Heart right ventricle (tissue), 16 donors: ENCODE measurements at regions not wholly inside any gene's neighbourhood (a gene's known extent, or its start where the extent isn't known, plus 50 kb on each side); places are given as distances from the start of the nearest gene placed in this dataset.

ENCODE experiments used
- ATAC-seq, 8 donors: fragments of 200-7000 bp; cut with Tn5 transposase; one replicate each; pipeline ENCODE4 v1.9.1; 2020; ENCODE audit warnings: mild to moderate bottlenecking in 8 of 8, moderate library complexity in 8 of 8, moderate number of reproducible peaks in 1 of 8
- DNase-seq, 2 donors: peaks; one replicate each; pipeline ENCODE4 v3.0.0-alpha.2; 2020
- H3K27ac ChIP-seq, 10 donors: fragments of 200-600 bp; sonication (generic) in 2 of 10; one replicate each; pipeline versions ENCODE4 v1.5.0 to v1.8.0; 2020 to 2022; ENCODE audit warnings: mild to moderate bottlenecking in 3 of 10
- H3K27me3 ChIP-seq, 7 donors: fragments of 200-600 bp; one replicate each; pipeline ENCODE4 v1.8.0; 2021 to 2022; ENCODE audit warnings: mild to moderate bottlenecking in 2 of 7
- H3K36me3 ChIP-seq, 9 donors: fragments of 200-600 bp; sonication (generic) in 1 of 9; one replicate each; pipeline versions ENCODE4 v1.5.0 to v1.8.0; 2020 to 2022; ENCODE audit warnings: mild to moderate bottlenecking in 2 of 9
- H3K4me1 ChIP-seq, 9 donors: fragments of 200-600 bp; sonication (generic) in 1 of 9; one replicate each; pipeline versions ENCODE4 v1.5.0 to v1.8.0; 2020 to 2022; ENCODE audit warnings: mild to moderate bottlenecking in 4 of 9
- H3K4me3 ChIP-seq, 10 donors: fragments of 200-600 bp; sonication (generic) in 2 of 10; one replicate each; pipeline versions ENCODE4 v1.5.0 to v1.8.0; 2020 to 2022; ENCODE audit warnings: mild to moderate bottlenecking in 7 of 10, moderate library complexity in 2 of 10
- H3K9me3 ChIP-seq, 11 donors: fragments of 200-600 bp in 10 of 11; sonication (generic) in 2 of 11; one replicate each; pipeline versions ENCODE4 v1.5.0 to v1.8.0; 2013 to 2022; ENCODE audit warnings: mild to moderate bottlenecking in 2 of 11, control low read depth in 1 of 11, moderate library complexity in 1 of 11
- WGBS, 2 donors: extraction: QIAGEN DNeasy Blood & Tissue Kit; methylation state at CpG; one replicate each; pipeline ENCODE4 v1.1.7; 2013; ENCODE audit warnings: inconsistent platforms in 1 of 2; 5-methylcytosine and 5-hydroxymethylcytosine counted together
- intact Hi-C, 10 donors: fragments of 100-400 bp; cut with DNase I; formaldehyde crosslinking; loops; one replicate each; pipeline versions ENCODE4 v1.11.1 to v1.14.2; 2022
- TF ChIP-seq, protein P1 (sequence below), 9 donors: fragments of 200-600 bp; sonication (generic) in 2 of 9; IDR thresholded peaks; one replicate each; pipeline versions ENCODE4 v1.5.0 to v1.8.0; 2021 to 2022; ENCODE audit warnings: antibody characterized with exemption in 9 of 9, mild to moderate bottlenecking in 5 of 9, moderate library complexity in 1 of 9
- donor health status: Arrhythmogenic right ventricular cardiomyopathy.
- donor health status: ischemic (EF 13 %, LVEDD 7.1; RV severe dilation, severe dysfunction).
- donor health status: healthy with polysubstance abuse.
- donor health status: DM: no; HTN: yes; CAD: no.
- donor health status: DM: no; HTN: no; CAD: no.
- donor health status: ischemic (EF 25% LVEDD 6.9; RV normal size, moderate dysfunction).
- donor health status: ischemic (EF 25% LVEDD 5.7; RV mildly dilated, moderate dysfunction).
- donor health status: healthy.
- donor health status: DM: yes; HTN: yes; CAD: no.
- donor health status: Ischemic cardiomyopathy.
- donor health status: ischemic (EF 35%, LVEDD 5.7; RV mildly dilated, moderate dysfunction).
- donor health status: nonischemic (EF 11% LVEDD 7.7; RV severe dilation, severe dysfunction).
- donor health status: DM: yes; HTN: yes; CAD: no.
- donor health status: PGD.
- donor health status: ischemic (EF 29% LVEDD 5.4; RV normal size, mild dysfunction).
- donor health status: nonischemic (EF 23%, LVEDD 6.1; RV moderate dilation, normal function).

DNA sequence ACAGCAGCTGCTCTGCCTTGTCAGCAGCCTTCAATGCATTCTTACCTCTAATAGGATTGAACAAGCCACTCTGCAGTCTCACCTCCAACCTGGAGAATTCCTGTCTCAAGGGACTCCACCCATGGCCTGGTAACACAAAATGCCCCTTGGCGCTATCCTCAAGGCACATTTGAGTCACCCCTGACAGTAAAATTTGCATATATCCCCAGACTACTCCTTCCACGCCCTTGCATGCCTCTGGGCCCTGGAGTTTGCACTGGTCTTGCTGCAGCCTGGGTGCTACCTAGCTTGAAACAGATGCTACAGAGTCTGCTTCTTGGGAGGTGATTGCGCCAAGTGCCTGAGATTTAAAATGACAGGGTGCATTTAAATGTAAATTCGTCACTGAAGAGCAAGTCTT lies 391.4 kb upstream of the MAF start:
- 91 to 92% methylated on average over 4 of the region's 4 CpGs for WGBS, 2 donors
- no peaks in the 10 kb centered on the region for H3K27me3 ChIP-seq

DNA sequence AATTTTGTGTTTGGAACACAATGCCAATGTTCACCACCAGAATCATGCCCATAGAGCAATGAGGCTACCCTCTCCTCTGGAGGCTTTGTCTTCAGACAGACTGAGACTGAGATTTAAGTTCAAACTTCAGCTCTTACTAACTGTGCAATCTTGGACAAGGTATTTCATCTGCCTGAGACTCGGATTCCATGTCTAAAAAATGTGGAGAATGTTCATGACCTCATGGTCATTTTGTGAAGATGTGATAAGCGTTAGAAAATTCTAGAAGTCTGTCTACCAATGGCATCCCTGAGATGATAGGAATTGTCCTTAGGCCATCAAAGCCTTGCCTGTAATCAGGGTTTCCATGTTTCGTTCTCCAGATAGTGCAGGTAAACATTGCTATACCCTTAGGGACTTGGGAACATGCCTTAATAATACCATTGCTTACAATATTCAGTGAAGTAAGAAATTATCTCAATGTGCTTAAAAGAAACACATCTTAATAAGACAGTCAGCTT lies 388.2 kb upstream of the MAF start:
- H3K9me3 ChIP-seq, result no peaks in the 10 kb centered on the region
- DNase-seq (no peak), ATAC-seq (no peak)
- intact Hi-C loops, result no loop called here
- 71 to 78% methylated on average over 3 of the region's 3 CpGs for WGBS, 2 donors
- TF ChIP-seq, protein P1, sequence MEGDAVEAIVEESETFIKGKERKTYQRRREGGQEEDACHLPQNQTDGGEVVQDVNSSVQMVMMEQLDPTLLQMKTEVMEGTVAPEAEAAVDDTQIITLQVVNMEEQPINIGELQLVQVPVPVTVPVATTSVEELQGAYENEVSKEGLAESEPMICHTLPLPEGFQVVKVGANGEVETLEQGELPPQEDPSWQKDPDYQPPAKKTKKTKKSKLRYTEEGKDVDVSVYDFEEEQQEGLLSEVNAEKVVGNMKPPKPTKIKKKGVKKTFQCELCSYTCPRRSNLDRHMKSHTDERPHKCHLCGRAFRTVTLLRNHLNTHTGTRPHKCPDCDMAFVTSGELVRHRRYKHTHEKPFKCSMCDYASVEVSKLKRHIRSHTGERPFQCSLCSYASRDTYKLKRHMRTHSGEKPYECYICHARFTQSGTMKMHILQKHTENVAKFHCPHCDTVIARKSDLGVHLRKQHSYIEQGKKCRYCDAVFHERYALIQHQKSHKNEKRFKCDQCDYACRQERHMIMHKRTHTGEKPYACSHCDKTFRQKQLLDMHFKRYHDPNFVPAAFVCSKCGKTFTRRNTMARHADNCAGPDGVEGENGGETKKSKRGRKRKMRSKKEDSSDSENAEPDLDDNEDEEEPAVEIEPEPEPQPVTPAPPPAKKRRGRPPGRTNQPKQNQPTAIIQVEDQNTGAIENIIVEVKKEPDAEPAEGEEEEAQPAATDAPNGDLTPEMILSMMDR (IDR thresholded peaks at IDR 0.05), result no peak
- H3K4me1 ChIP-seq, result no peaks in the 10 kb centered on the region
- no peaks in the 10 kb centered on the region for H3K27me3 ChIP-seq
- H3K36me3 ChIP-seq, result no peaks in the 10 kb centered on the region
- no peak overlapping the region for H3K27ac ChIP-seq
- no peak overlapping the region for H3K4me3 ChIP-seq

More for the DNA sequence above, 391.4 kb upstream of the MAF start:
- intact Hi-C loops, result no loop called here
- ATAC-seq (no peak), DNase-seq (no peak)
- H3K4me3 ChIP-seq, result no peak overlapping the region
- TF ChIP-seq, protein P1 (IDR thresholded peaks at IDR 0.05), result no peak
- no peaks in the 10 kb centered on the region for H3K4me1 ChIP-seq
- no peaks in the 10 kb centered on the region for H3K9me3 ChIP-seq
- H3K36me3 ChIP-seq, result no peaks in the 10 kb centered on the region
- no peak overlapping the region for H3K27ac ChIP-seq

- DNase-seq, result no peak
- H3K4me1 ChIP-seq, result no peaks in the 10 kb centered on the region
- intact Hi-C loops, result no loop called here
- H3K27me3 ChIP-seq, result no peaks in the 10 kb centered on the region
- H3K36me3 ChIP-seq, result no peaks in the 10 kb centered on the region
- H3K27ac ChIP-seq, result no peak overlapping the region
- ATAC-seq, result no peak
- TF ChIP-seq, protein P1 (IDR thresholded peaks at IDR 0.05), result no peak
- H3K4me3 ChIP-seq, result no peak overlapping the region
- WGBS, 2 donors, result 91 to 92% methylated on average over 3 of the region's 3 CpGs
- no peaks in the 10 kb centered on the region for H3K9me3 ChIP-seq
These were observed 387.6 kb upstream of the MAF start for GRCh38 chr16:79988089-79988488.

DNA sequence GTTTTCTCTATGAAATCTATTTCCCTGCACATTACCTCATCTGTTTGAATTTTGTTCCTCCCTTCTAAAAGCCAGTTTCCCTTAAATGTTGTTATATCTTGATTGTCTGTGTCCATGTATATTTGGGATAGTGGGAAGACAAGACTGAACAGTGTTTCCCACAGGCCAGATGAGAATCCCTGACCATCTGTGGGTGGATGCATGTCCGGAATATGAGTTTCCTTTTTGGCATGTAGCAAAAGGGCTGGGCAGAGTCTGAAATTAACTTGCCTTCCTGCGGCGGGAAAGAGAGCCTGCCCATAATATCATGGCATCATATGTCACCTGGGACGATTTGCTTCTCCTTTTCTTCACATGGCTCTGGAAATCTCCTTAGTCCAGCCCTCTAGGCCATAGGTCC lies 385.8 kb upstream of the MAF start:
- 49 to 68% methylated on average over 4 of the region's 4 CpGs for WGBS, 2 donors
- Histone ChIP-seq H3K4me1 (no peaks in the 10 kb centered on the region), H3K27me3 (no peaks in the 10 kb centered on the region), H3K9me3 (no peaks in the 10 kb centered on the region), H3K27ac (no peak overlapping the region), H3K36me3 (no peaks in the 10 kb centered on the region), H3K4me3 (no peak overlapping the region)
- ATAC-seq (peak in 1 of 8 donors; percentile 33), DNase-seq (no peak)
- intact Hi-C loops, result no loop called here
- TF ChIP-seq, protein P1 (IDR thresholded peaks at IDR 0.05), result no peak
